Psoas muscle (tissue), 7 donors: ENCODE measurements at regions not wholly inside any gene's neighbourhood (a gene's known extent, or its start where the extent isn't known, plus 50 kb on each side); places are given as distances from the start of the nearest gene placed in this dataset.

ENCODE experiments used
- ATAC-seq, 4 donors: fragments of 200-7000 bp; cut with Tn5 transposase; one replicate each; pipeline ENCODE4 v1.9.1; 2020; ENCODE audit warnings: moderate library complexity in 3 of 4, mild to moderate bottlenecking in 2 of 4
- DNase-seq, 2 donors: peaks; one replicate each; pipeline ENCODE4 v3.0.0-alpha.2; 2020
- H3K27ac ChIP-seq: fragments of 200-600 bp; one replicate; pipeline ENCODE4 v1.8.0; 2022
- H3K27me3 ChIP-seq, 3 donors: fragments of 200-600 bp in 1 of 3; one replicate each; pipeline versions ENCODE4 v1.6.1 to v1.8.0; 2013 to 2022; ENCODE audit warnings: low read length in 2 of 3, mild to moderate bottlenecking in 2 of 3, moderate library complexity in 1 of 3; ENCODE audit not compliant: insufficient read depth in 3 of 3
- H3K36me3 ChIP-seq, 2 donors: fragments of 200-600 bp in 1 of 2; one replicate each; pipeline versions ENCODE4 v1.6.1 to v1.8.0; 2013 to 2022; ENCODE audit warnings: low read depth in 1 of 2, mild to moderate bottlenecking in 1 of 2, moderate library complexity in 1 of 2; ENCODE audit not compliant: insufficient read depth in 1 of 2
- H3K4me1 ChIP-seq: fragments of 200-600 bp; one replicate; pipeline ENCODE4 v1.8.0; 2022
- H3K4me3 ChIP-seq: fragments of 200-600 bp; one replicate; pipeline ENCODE4 v1.8.0; 2022; ENCODE audit warnings: mild to moderate bottlenecking
- H3K9me3 ChIP-seq: fragments of 200-600 bp; one replicate; pipeline ENCODE4 v1.8.0; 2022
- CTCF ChIP-seq: fragments of 200-600 bp; IDR thresholded peaks from one replicate; pipeline ENCODE4 v1.8.0; 2022; ENCODE audit warnings: antibody characterized with exemption
- WGBS, 3 donors: extraction: QIAGEN DNeasy Blood & Tissue Kit; methylation state at CpG; one replicate each; pipeline versions ENCODE4 v1.1.6 to v1.1.7; 2013; 5-methylcytosine and 5-hydroxymethylcytosine counted together
- intact Hi-C, 2 donors: fragments of 100-400 bp; cut with DNase I; formaldehyde crosslinking; loops; one replicate each; pipeline versions ENCODE4 v1.11.0 to v1.14.2; 2022
- donor health status: healthy with polysubstance abuse.
- donor health status: DM: no; HTN: no; CAD: no; lungs with moderate emphysema.
- donor health status: Bipolar disorder and iron deficiency.
- donor health status: healthy.
- donor health status: DM: yes; HTN: yes; CAD: no.
- donor health status: DM: no; HTN: no; CAD: no.
- donor health status: DM: yes; HTN: yes; CAD: no.

GRCh38 chr5:166810721-166811120, 1480.7 kb upstream of the WWC1 start:
- no peak for TF ChIP-seq CTCF
- H3K27me3 ChIP-seq = no peaks in the 10 kb centered on the region
- ATAC-seq = no peak
- H3K4me1 ChIP-seq = no peaks in the 10 kb centered on the region
- DNase-seq = no peak
- 77 to 85% (median 84%) methylated on average over 3 of the region's 3 CpGs for WGBS, 3 donors
- intact Hi-C loops = no loop called here
- H3K9me3 ChIP-seq = no peaks in the 10 kb centered on the region
- H3K4me3 ChIP-seq = no peak overlapping the region
- no peaks in the 10 kb centered on the region for H3K36me3 ChIP-seq
- H3K27ac ChIP-seq = no peak overlapping the region

- TF ChIP-seq CTCF = no peak
- Histone ChIP-seq H3K36me3 (no peaks in the 10 kb centered on the region), H3K4me1 (no peaks in the 10 kb centered on the region), H3K9me3 (no peaks in the 10 kb centered on the region), H3K27me3 (no peaks in the 10 kb centered on the region), H3K4me3 (no peak overlapping the region), H3K27ac (no peak overlapping the region)
- intact Hi-C loops = no loop called here
- no peak for DNase-seq
- no peak for ATAC-seq
- WGBS, 3 donors = 70 to 85% (median 83%) methylated on average over 1 of the region's 1 CpG
Observed at GRCh38 chr5:166823360-166823759, 1468.1 kb upstream of the WWC1 start.

GRCh38 chr5:166834246-166834645, 1457.2 kb upstream of the WWC1 start:
- 76 to 79% (median 79%) methylated on average over 2 of the region's 2 CpGs for WGBS, 3 donors
- intact Hi-C loops = no loop called here
- Histone ChIP-seq H3K27ac (no peak overlapping the region), H3K36me3 (no peaks in the 10 kb centered on the region), H3K9me3 (no peaks in the 10 kb centered on the region), H3K27me3 (no peaks in the 10 kb centered on the region), H3K4me3 (no peak overlapping the region), H3K4me1 (no peaks in the 10 kb centered on the region)
- ATAC-seq (no peak), DNase-seq (no peak)
- TF ChIP-seq CTCF = no peak

GRCh38 chr5:166845044-166845443, 1446.4 kb upstream of the WWC1 start:
- WGBS, 3 donors = 81 to 87% (median 85%) methylated on average over 4 of the region's 4 CpGs
- no peak for ATAC-seq

More at GRCh38 chr5:166845044-166845443, 1446.4 kb upstream of the WWC1 start:
- Histone ChIP-seq H3K4me3 (no peak overlapping the region), H3K9me3 (no peaks in the 10 kb centered on the region), H3K27me3 (no peaks in the 10 kb centered on the region), H3K36me3 (no peaks in the 10 kb centered on the region), H3K4me1 (no peaks in the 10 kb centered on the region), H3K27ac (no peak overlapping the region)
- intact Hi-C loops = no loop called here
- TF ChIP-seq CTCF = no peak
- no peak for DNase-seq
